Hematopoietic multipotent progenitor cell treated with erythropoietin and hydrocortisone succinate and interleukin-3 and kit ligand, for 6 days (in vitro differentiated cells): ENCODE measurements at regions not wholly inside any gene's neighbourhood (a gene's known extent, or its start where the extent isn't known, plus 50 kb on each side); places are given as distances from the start of the nearest gene placed in this dataset.
"Not testable (repeated sequence)": the region's sequence is repeated elsewhere in the genome, so short reads cannot be mapped to it uniquely, and the experiment has no call there.

ENCODE experiments used
- DNase-seq: peaks from one replicate; pipeline ENCODE4 v3.0.0-alpha.2; 2015

DNA sequence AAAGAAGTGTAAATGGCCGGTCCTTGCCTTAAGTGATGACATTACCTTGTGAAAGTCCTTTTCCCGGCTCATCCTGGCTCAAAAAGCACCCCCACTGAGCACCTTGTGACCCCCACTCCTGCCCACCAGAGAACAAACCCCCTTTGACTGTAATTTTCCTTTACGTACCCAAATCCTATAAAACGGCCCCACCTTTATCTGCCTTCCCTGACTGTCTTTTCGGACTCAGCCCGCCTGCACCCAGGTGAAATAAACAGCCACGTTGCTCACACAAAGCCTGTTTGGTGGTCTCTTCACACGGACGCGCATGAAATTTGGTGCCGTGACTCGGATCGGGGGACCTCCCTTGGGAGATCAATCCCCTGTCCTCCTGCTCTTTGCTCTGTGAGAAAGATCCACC lies 112.4 kb downstream of the NPY start:
- not testable (repeated sequence) for DNase-seq

DNA sequence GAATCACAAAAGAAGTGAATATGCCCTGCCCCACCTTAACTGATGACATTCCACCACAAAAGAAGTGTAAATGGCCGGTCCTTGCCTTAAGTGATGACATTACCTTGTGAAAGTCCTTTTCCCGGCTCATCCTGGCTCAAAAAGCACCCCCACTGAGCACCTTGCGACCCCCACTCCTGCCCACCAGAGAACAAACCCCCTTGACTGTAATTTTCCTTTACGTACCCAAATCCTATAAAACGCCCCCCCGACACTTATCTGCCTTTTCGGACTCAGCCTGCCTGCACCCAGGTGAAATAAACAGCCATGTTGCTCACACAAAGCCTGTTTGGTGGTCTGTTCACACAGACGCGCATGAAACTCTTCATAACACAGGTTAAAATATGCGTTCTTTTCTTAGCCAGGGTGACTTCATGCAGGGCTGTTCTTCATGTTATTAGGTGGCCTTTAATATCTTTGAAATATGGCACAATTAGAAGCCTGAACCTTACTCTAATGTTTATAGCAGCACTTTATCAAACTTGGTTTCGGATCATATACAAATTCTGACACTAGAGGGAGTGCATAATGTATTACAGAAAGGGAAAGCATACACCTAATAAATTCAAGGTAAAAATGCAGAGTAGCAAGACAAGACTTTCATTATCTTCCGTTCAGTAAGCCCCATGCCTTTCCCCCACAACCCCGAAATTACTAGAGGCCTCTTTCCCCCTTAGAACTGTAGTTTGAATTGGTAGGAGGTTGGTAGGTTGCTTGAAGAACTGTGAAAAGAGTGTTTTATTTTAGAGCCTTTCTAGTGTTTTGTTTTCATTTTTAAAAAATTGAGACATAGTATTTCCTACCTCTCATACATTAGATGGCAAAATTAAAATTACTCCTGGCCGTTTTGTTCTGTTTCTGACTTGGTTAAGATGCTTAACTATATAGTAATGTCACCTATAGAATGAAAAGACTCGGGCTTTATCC lies 117.9 kb downstream of the NPY start:
- peak; percentile 57 for DNase-seq

DNA sequence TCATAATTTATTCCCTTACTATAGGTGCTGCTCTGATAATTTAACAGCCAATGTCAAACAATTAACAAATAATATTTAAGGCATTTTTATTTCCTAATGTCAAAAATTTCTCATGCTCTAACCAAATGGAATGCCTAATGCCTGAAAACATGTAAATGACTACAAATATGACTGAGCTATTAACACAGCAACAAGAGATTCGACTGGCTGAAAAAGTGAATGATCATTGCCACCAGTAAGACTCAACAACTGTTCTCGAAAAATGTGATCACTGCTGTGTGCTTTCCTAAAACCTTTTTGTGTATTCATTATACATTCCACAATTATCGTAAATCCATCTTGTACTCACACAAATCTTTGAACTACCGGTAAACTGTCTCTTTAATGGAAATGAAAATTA lies 118.7 kb downstream of the NPY start:
- DNase-seq = no peak

DNA sequence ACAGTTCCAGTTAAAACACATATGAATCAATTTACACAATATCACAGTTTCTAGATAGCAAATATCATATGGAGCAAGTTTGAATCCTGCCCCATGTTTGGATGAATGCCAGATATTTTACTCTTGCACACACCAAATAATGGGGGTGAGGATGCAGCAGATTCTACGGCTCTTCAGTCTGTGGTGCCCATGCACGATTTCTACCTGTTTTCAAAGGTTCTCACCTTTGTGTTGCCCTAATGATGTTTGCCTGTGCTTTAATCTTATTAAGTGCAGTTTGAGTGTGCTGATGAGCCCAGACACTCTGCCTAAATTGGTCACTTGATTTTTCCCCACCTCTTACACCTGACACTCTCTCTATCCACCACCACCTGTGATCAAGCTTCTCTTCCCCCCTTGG lies 119.6 kb downstream of the NPY start:
- no peak for DNase-seq

DNA sequence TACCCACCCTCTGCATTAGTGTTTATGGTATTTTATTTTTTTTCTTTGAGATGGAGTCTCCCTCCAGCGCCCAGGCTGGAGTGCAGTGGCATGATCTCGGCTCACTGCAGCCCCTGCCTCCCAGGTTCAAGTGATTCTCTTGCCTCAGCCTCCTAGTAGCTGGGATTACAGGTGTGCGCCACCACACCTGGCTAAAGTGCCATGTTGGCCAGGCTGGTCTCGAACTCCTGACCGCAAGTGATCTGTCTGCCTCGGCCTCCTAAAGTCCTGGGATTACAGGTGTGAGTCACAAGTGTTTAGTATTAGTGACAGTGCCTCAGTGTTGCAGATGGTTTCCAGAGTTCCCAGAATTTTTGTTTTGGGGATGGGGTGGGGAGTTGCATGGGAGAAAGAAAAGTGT lies 120.3 kb downstream of the NPY start:
- no peak for DNase-seq

DNA sequence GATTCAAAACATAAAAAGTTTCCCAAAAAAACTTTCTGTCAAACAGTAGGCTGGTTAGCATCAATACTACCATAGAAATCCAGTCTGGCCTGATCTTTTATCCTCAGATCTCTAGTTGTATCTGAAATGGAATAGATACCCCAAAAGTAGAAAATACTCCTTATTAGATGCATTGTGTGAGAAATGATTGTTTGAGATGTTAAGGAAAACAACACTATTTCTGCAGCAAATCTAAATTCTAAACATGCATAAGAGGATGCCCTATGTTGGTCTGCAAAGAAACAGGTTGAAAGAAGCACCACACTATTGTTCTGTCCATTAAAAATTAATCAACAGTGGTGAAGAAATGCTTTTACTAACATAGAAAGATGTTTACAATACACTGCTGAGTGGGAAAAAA lies 121.0 kb downstream of the NPY start:
- no peak for DNase-seq

DNA sequence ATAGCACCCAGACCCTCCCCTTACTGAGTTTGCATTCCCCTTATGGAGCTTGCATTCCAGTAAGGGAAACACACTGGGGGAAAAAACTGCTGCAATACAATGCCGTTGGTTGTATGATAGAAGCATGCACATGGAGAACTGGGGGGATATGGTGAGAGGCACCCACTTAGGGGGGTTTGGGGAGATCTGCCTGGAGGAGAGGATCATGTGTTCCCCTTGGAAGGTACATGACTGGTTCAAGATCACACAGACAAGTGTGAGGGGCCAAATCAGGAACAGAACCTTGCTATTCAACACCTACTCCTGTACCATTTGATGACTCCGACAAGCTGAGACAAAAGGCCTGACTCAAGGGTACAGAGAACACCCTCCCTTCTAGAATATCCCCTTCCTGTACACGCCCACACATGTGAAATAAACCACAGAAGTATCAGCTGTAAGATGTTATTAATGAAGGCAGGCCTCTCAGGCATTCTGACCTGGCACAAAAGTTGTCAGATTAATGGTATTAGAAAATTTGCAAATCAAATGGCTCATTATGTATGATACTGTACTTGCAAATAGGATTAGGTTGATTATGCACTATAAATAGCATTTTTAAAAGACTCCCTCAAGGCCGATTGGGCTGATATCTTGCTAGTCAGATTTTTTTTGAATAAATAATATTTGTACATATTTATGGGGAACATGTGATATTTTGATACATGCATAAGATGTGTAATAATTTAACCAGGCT lies 122.2 kb downstream of the NPY start:
- DNase-seq = no peak

DNA sequence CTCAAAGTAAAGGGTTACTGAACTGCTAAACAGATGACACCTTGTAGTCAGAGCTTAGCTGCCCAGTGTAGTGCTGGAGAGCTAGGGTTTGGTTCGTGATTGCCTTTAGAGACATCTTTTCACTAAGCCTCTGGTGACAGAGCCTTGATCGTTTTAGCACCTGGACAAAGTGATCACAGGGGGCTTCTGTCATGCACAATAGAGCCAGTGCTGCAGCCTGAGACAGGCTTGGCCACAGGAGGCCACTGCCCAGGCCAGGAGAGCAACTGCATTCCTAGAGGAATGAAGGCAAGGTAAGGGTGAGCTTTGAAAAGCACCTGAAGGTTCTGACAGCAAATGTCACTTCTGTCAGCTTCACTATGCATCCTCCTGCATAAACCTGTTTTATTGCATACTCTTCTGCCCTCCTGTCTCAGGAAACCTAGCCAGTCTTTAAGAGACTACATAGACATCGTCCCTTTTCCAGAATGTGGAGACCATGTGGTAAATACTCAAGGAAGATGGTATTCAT lies 122.9 kb downstream of the NPY start:
- no peak for DNase-seq

DNA sequence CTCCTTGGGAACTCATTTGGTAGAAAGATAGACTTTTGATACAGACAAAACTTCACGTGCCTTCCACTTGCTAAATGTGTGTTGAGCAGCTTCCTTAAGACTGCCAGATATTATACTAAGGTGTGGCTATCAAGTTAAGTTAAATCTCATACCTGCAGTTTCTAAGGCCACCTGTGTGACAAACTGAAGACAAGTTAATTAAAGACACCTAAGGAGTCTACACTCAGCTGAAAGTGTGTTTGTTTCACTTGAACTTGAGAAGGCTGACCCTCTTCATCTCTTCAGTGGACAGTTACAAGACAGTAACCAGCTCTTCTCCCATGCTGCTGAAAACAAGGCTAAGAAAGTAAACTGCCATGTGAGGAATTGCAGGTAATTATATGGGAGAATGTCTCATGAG lies 124.0 kb downstream of the NPY start:
- DNase-seq = no peak

DNA sequence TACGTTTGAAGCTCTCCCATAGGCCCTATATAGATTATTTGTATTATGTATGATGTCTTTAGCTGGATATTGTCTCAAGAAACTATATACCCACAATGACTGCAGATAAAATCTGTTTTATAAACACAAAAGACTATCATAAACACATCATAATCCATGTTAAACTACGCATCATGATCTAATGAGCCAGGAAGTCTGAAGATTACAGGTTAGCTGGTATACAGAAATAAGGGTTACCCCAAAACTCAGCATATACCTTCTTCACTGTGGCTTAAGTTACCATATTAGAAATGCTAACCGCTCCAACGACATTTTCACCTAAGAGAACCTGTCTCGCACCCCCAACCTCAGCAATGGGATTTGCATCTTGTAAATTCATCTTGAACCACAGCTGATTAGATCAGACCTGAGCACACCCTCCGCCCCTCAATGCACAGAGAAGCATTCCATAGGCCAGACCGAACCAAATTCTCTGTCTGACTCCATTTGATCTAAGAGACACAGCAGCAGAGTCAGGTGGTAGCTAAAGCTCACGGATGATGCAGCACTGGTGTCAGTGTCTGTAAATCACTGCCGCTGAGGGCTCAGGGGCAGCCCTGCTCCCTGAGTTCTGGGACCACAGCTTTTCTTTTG lies 124.9 kb downstream of the NPY start:
- no peak for DNase-seq

DNA sequence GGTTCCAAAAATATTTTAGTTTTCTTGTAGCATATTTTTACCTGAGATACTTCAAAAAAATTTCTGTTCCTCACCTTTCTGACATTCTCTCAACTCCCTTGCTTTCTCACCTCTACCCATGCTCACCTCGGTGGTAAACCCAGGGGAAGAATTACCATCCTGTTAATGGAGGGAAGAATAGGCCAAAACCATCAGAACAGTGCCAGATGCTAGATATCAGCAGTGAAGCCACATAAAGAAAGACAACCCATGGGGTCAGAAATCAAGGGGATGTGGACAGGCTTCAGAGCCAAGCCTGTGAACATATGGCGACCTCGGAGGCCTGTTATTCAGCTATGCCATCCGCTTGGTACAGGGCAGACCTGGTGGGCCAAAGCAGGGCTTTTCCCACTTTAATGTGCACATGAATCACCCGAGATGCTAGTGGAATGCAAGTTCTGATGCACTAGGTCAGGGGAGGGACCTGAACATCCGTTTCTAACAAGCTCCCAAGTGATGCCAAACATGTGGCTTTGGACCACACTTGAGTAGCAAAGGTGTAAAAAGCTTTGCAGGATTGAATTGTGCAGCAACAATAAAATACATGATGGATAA lies 125.5 kb downstream of the NPY start:
- no peak for DNase-seq

DNA sequence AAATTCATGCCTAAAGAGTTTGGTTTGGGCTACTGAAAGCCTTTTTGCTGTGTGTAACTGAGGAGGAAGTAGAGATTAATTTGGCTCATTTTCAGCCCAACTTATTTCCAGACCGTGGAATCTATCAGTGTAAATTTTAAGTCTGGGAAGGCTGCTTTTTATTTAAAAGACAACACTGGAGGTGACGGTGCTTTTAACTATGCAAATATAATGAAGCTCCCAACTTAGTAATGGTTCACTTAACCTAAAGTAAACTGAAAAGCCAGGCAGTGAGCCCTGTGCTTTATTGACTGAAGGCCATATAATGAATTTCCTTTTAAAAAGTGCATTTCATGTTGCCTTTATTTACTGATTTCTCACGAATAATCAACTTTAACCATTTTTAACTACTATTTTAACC lies 127.2 kb downstream of the NPY start:
- no peak for DNase-seq

DNA sequence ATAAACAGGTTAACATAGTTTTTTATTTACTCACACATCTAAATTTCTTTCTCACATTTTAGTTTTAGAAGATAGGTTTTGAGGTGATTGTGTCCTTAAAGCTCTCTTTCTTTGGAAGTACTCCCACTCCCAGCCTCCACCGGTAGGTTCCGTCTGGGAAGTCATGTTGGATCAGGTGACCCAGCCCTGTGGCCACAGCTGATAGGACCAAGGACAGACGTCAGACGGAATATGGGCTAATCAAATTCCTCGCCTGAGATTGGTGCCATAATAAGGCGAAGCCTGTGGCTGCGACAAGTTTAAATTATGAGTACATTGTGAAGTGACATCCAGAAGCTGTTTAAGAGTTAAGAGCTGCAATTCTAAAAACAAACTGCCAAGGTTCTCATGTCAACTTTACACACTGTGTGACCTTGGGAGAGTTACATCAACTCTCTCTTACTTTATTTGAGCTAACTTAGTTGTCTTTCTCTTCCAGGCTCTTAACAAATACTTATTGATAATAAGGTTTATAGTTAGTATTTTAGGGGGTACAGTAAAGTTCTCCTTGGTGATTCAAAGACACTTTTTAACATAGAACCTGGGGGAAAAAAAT lies 133.6 kb downstream of the NPY start:
- DNase-seq = no peak

DNA sequence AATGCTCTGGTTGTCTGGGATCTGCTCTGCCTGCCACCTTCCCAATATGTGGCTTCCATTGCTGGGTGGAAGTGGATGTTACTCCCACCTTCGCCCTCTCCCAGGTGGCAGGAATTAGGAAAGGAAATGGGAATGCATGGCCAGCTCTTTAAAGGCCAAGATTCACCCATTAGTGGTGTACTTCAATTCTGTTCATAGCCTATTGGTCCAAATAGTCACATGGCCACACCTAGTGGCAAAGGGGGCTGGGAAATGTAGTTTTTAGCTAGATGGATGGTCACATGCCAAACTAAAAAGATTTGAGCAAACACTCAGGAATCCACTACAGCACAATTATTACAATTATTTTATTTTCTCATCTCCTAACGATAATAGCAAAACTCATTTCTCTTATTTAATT lies 135.1 kb downstream of the NPY start:
- peak; percentile 26 for DNase-seq

DNA sequence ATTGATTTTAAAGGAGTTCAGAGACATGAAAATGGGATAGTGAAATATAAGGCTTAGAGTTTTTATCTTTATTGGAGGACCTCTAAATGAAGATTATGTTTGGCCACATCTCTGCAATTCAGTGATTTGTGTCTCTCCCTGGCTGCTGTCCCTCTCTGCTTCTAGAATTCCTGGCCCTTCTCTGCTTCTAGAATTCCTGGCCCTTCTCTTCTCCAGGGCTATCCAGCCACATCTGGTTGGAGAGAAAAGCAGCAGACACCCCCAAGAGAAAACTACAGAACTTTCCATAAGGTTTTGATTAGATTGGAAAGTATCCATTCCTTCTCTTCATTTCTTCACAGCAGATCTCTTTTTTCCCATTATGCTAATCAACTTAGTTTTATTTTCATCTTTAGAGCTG lies 135.5 kb downstream of the NPY start:
- no peak for DNase-seq

DNA sequence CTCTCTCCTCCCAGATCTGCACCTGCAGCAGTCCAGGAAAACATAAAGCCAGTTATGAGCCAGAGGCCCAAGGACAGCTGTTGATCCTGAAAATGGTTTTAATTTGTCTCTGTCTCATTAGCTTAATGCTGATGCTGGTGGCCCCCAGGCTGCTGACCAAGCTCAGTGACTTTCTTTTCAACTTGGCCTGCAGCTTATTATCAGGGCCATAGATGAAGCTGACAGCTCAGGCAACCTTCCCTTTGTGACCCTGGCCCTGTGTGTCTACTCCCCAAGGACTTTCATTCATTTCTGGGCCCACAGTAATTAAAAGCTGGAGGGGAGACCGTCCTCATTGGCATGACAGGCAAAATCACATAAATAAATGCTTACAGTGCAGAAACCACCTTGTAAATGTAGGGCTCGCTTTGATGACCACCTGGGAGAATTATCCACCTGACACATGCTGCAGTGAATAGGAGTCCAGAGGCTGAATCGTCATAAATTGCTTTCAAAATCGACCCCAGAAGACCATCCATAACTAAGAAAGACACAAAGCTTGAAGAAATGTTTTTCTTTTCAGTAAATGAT lies 138.5 kb downstream of the NPY start:
- DNase-seq = no peak

DNA sequence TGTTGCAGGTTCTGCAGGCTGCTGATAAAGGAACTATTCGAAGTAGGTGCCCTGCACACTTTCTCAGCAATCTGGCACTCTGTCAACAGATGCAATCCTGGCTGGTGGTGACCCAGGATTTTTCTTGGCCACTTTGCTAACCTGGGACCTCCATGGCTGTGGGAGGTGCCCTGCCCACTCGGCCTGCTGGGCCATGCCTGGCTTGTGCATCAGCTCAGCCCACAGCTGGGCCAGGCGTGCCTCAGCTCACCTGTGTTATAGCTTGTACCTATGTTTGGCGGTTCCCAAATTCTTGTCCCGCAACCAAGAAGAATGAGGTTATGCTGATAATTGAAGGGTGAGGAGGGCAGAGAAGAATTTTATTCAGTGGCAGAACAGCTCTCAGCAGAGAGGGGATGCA lies 141.7 kb downstream of the NPY start:
- no peak for DNase-seq

DNA sequence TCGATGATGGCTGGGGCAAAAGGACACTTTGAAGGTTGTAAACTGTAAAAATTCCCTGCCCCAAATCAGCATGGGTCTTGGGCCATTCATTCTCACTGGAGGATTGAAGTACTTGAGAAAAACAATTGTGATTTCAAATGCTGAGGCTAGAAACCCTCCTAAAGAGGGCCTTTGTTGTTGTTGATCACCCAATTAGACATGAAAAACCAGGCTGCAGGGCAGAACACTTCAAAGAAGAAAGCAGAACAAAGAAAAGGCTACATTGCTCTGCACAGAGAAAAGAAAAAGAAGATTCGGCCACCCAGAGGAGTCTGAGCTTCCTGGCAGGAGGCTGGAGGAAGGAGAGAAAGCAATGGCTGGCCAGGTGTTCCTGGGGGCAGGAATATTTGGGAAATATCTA lies 143.1 kb downstream of the NPY start:
- DNase-seq = no peak

DNA sequence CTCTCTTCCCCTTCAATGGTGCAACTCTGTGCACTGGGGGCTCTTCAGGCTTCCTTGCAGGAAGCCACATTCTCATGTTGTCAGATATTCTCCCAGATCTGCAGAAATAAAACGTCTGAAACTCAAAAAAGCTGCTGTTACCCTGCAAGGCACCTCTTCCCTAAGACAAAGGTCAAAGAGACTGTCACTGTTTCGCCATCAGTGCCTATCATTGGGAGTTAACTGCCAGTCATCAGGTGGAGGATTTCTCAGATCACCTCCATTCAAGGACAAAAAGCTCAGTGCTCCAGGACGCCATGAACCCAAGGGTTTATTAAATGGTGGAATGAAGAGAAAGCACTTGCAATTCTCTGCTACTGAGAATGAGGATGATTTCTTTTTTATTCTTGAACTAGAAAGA lies 144.6 kb upstream of the PALS2 start:
- no peak for DNase-seq

DNA sequence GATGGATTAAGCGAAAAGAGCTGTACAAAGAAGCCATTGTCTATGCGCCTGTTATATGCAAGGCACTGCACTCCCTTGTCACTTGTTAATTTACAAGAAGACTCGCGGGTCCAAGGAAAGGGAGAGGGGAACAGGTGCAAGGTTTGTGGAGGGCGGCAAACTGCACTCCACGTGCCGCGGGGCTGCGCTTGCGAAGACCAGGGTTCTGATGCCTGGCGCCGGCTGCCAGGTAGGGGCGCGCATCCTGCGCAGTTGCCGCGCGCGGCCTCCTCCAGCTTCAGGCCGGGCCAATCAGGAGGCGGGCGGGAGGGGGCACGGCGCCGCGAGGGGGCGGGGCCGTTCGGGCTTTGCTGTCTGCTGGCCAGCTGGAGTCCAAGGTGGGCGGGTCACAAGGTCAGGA lies 140.6 kb upstream of the PALS2 start:
- DNase-seq = no peak

DNA sequence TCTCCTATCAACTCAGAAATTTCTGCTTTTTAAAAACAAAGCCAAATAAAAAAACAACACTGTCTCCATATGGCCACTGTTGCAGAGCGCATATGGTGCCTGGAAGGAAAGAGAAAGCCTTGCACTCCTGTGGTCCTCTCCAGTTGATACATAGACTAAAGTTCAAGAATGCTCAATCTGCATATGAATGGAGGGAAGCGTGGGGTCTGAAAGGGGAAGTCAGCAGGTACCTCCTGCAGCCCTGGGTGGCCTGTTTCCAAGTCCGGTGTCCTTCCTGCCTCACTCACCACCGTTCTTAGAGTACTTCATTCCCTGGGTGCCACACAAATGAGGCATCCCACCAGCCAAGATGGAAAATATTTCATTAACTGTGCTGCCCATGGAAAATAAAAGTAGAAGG lies 138.3 kb upstream of the PALS2 start:
- no peak for DNase-seq

DNA sequence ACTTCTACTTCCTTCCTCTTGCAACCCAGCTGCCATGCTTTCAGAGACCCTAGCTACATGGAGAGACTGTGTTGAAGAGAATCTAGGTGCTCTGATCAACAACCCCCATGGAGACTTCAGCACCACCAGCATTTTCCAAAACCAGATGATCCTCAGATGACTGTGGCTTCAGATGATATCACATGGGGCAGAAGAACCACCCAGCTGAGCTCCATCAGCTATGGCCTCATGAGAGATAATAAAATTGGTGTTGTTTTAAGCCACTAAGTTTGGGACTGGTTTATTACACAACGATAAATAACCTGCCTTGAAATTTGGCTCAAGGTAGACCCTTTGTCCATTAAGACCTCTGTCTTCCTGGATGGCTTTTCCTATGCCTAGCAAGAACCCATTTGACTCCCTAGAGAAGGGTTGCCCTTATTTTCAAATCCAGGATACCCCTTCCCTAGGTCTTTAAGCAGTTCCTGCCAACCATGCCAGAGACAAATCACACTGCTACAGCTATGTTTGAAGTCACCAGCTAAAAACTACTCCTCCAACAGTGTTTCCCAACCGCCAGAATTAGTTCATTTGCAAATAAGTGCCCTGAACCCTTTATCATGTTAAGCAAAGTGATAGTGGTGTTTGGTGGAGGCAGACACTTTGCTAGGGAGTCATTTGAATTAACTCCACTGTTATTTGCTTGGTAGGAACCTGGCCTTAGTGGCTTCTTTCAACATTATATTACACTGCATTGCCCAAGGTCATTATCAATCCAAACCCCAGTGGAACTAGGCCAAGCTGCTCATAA lies 136.9 kb upstream of the PALS2 start:
- DNase-seq = no peak
